BJ (cell line): ENCODE measurements at regions not wholly inside any gene's neighbourhood (a gene's known extent, or its start where the extent isn't known, plus 50 kb on each side); places are given as distances from the start of the nearest gene placed in this dataset.

Experiments used
- CTCF ChIA-PET: fragments of 350-600 bp; formaldehyde crosslinking; extraction: SDS; loops from one replicate; lab custom pipeline; 2021; ENCODE audit warnings: antibody characterized with exemption, inconsistent platforms; lab: Yijun Ruan, JAX
- POLR2A ChIA-PET: fragments of 300-600 bp; sonication (Branson Sonifier 250); formaldehyde crosslinking; extraction: SDS; loops from one replicate; lab custom pipeline; 2021; ENCODE audit warnings: antibody characterized with exemption; lab: Charles Lee
- DNase-seq: peaks from one replicate; pipeline ENCODE4 v3.0.0-alpha.2; 2011; ENCODE audit warnings: low read depth
- H3K27me3 ChIP-seq: 2 replicates; pipeline ENCODE4 v1.6.0; 2011; ENCODE audit warnings: low read length; ENCODE audit not compliant: control insufficient read depth, insufficient read depth
- H3K36me3 ChIP-seq: 2 replicates; pipeline ENCODE4 v1.5.1; 2011; ENCODE audit warnings: low read length; ENCODE audit not compliant: control insufficient read depth, insufficient read depth
- H3K4me3 ChIP-seq: 2 replicates; pipeline ENCODE4 v1.5.1; 2011; ENCODE audit warnings: low read depth, mild to moderate bottlenecking, control low read depth, low read length
- TF ChIP-seq, protein P1 (sequence below): IDR thresholded peaks from 2 replicates; pipeline ENCODE4 v1.5.1; 2011; ENCODE audit warnings: low read depth, mild to moderate bottlenecking, control low read depth, inconsistent platforms, low read length, moderate library complexity; ENCODE audit not compliant: insufficient read depth

DNA sequence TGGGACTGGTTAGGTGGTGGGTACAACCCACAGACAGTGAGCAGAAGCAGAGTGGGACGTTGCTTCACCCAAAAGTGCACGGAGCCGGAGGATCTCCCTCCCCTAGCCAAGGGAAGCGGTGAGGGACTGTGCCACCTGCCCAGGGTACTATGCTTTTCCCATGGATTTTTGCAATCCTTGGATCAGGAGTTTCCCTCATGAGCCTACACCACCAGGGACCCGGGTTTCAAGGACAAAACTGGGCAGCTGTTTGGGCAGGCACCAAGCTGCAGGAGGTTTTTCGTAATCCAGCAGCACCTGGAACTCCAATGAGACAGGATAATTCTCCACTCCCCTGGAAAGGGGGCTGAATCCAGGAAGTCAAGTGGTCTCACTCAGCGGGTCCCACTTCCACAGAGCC lies 209.1 kb upstream of the CXCL12 start:
- POLR2A ChIA-PET = no interaction called here

DNA sequence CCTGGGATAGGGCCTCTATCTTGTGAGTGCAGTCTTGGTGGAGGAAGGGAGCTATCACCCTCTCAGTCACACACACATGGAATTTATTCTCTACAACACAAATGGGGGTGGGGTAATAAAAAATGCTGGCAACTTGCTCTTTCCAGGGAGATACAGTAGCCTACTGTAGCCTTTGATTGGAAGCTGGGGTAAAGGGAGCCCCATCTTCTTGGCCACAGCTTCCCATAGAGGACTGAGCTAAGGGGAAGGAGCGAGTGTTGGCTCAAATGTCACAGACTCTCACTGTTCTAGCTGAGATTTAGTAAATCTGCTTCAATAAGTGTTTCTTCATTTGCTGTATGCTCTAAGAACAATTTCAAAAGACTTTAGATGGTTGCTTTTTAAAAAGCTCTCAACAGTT lies 222.2 kb upstream of the CXCL12 start:
- no peak overlapping the region for H3K4me3 ChIP-seq
- no peaks in the 10 kb centered on the region for H3K27me3 ChIP-seq
- H3K36me3 ChIP-seq = no peaks in the 10 kb centered on the region
- POLR2A ChIA-PET = no interaction called here
- CTCF ChIA-PET = interaction anchor here (0.5 to 1.2 kb wide), 3 partner anchors 14 to 247 kb away, joined by 3 to 5 read pairs (median 4); no protein-coding TSS in a partner anchor
- TF ChIP-seq, protein P1, sequence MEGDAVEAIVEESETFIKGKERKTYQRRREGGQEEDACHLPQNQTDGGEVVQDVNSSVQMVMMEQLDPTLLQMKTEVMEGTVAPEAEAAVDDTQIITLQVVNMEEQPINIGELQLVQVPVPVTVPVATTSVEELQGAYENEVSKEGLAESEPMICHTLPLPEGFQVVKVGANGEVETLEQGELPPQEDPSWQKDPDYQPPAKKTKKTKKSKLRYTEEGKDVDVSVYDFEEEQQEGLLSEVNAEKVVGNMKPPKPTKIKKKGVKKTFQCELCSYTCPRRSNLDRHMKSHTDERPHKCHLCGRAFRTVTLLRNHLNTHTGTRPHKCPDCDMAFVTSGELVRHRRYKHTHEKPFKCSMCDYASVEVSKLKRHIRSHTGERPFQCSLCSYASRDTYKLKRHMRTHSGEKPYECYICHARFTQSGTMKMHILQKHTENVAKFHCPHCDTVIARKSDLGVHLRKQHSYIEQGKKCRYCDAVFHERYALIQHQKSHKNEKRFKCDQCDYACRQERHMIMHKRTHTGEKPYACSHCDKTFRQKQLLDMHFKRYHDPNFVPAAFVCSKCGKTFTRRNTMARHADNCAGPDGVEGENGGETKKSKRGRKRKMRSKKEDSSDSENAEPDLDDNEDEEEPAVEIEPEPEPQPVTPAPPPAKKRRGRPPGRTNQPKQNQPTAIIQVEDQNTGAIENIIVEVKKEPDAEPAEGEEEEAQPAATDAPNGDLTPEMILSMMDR = no peak
- DNase-seq = no peak

More for the DNA sequence above, 209.1 kb upstream of the CXCL12 start:
- H3K36me3 ChIP-seq = no peaks in the 10 kb centered on the region
- no peaks in the 10 kb centered on the region for H3K27me3 ChIP-seq
- TF ChIP-seq, protein P1 = no peak
- H3K4me3 ChIP-seq = no peak overlapping the region
- no peak for DNase-seq
- CTCF ChIA-PET = interaction anchor here (1.3 kb wide), 1 partner anchor 13 kb away, joined by 5 read pairs; no protein-coding TSS in a partner anchor

DNA sequence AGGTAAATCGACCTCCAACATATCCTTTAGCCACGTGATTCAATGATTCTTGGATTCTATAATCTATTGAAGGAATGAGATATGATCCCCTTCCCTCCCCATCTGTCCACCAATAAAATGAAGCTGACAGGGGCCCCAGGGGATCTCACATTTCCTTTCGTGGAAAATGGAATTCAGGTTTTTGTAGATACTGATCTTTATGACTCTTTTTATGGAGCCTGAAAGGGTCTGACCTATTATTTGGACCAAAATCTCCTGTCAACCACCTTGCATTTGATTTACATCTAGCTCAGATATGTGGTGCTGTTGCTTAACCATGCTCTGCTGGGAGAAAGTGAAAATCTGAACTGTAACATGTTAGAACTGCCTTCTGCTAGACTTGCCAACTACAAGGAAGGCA lies 234.0 kb upstream of the CXCL12 start:
- no peak for DNase-seq
- no peaks in the 10 kb centered on the region for H3K27me3 ChIP-seq
- no peaks in the 10 kb centered on the region for H3K36me3 ChIP-seq
- ChIA-PET POLR2A (no interaction called here), CTCF (interaction anchor here (1.4 kb wide), 1 partner anchor 9 kb away, joined by 4 read pairs; no protein-coding TSS in a partner anchor)
- H3K4me3 ChIP-seq = no peak overlapping the region
- TF ChIP-seq, protein P1 = no peak

DNA sequence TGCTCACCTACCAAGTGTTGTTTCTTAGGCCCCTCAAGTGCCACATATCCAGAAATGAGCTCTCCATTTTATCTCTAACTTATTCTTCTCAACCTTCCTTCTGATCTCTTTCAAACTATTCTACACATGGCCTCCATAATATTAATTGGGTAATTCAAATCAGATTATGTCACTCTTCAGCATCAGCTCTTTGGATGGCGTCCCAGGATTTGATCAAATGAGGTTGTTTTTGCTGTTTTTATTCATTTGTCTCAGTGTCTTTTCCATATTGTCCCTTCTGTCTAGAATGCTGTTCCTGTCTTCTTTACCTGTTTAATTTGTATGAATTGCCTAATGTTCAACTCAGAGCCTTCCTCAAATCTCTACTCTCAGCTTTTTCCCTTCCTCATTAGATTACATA lies 234.6 kb upstream of the CXCL12 start:
- TF ChIP-seq, protein P1 = no peak
- no peak for DNase-seq
- Histone ChIP-seq H3K4me3 (no peak overlapping the region), H3K27me3 (no peaks in the 10 kb centered on the region), H3K36me3 (no peaks in the 10 kb centered on the region)
- POLR2A ChIA-PET = no interaction called here
- CTCF ChIA-PET = no interaction called here

- ChIA-PET POLR2A (no interaction called here), CTCF (no interaction called here)
- TF ChIP-seq, protein P1 = no peak
- DNase-seq = no peak
- Histone ChIP-seq H3K36me3 (no peaks in the 10 kb centered on the region), H3K27me3 (no peaks in the 10 kb centered on the region), H3K4me3 (no peak overlapping the region)
Observed at GRCh38 chr10:44619975-44620374, 235.1 kb upstream of the CXCL12 start.
